ENCODE measurements at regions not wholly inside any gene's neighbourhood (a gene's known extent, or its start where the extent isn't known, plus 50 kb on each side); places are given as distances from the start of the nearest gene placed in this dataset.

- Histone ChIP-seq H3K4me3 (no peak overlapping the region), H3K9me3 (replicated peaks) (no peaks in the 10 kb centered on the region), H3K27me3 (replicated peaks) (no peaks in the 10 kb centered on the region), H3K36me3 (no peaks in the 10 kb centered on the region), H3K4me1 (replicated peaks) (peaks cover 51% of the 10 kb centered on the region), H3K27ac (no peak overlapping the region)
- DNase-seq (ENCODE audit: low read depth in 1 of 2, low spot score in 2 of 2): peak in 1 of 2 experiments; percentile 36
Measured at GRCh38 chr2:237194906-237195305, 109.2 kb downstream of the COPS8 start.

GRCh38 chr2:237195396-237196120, 109.9 kb downstream of the COPS8 start:
- Histone ChIP-seq H3K4me3 (no peak overlapping the region), H3K4me1 (replicated peaks) (peaks cover 57% of the 10 kb centered on the region), H3K36me3 (no peaks in the 10 kb centered on the region), H3K27me3 (replicated peaks) (no peaks in the 10 kb centered on the region), H3K27ac (no peak overlapping the region), H3K9me3 (replicated peaks) (no peaks in the 10 kb centered on the region)
- DNase-seq (ENCODE audit: low read depth in 1 of 2, low spot score in 2 of 2): peak in 1 of 2 experiments; percentile 25

GRCh38 chr2:237196409-237196808, 110.7 kb downstream of the COPS8 start:
- no peak overlapping the region for H3K4me3 ChIP-seq
- no peaks in the 10 kb centered on the region for H3K27me3 ChIP-seq (replicated peaks)
- H3K27ac ChIP-seq: peak overlapping the region; percentile 85
- peak in 1 of 2 experiments; percentile 5 for DNase-seq (ENCODE audit: low read depth in 1 of 2, low spot score in 2 of 2)
- H3K4me1 ChIP-seq (replicated peaks): peaks cover 66% of the 10 kb centered on the region
- H3K36me3 ChIP-seq: no peaks in the 10 kb centered on the region
- no peaks in the 10 kb centered on the region for H3K9me3 ChIP-seq (replicated peaks)

GRCh38 chr2:237196866-237197618, 111.4 kb downstream of the COPS8 start:
- DNase-seq (ENCODE audit: low read depth in 1 of 2, low spot score in 2 of 2): peak; percentile 80 to 81
- no peaks in the 10 kb centered on the region for H3K9me3 ChIP-seq (replicated peaks)
- peak overlapping the region; percentile 85 for H3K27ac ChIP-seq
- H3K4me1 ChIP-seq (replicated peaks): peaks cover 72% of the 10 kb centered on the region
- H3K27me3 ChIP-seq (replicated peaks): no peaks in the 10 kb centered on the region
- H3K36me3 ChIP-seq: no peaks in the 10 kb centered on the region
- no peak overlapping the region for H3K4me3 ChIP-seq

GRCh38 chr2:237198164-237198855, 112.6 kb downstream of the COPS8 start:
- H3K9me3 ChIP-seq (replicated peaks): no peaks in the 10 kb centered on the region
- H3K4me1 ChIP-seq (replicated peaks): peaks cover 85% of the 10 kb centered on the region
- no peak overlapping the region for H3K4me3 ChIP-seq
- no peaks in the 10 kb centered on the region for H3K27me3 ChIP-seq (replicated peaks)
- peak overlapping the region; percentile 85 for H3K27ac ChIP-seq
- no peaks in the 10 kb centered on the region for H3K36me3 ChIP-seq
- peak; percentile 42 to 91 for DNase-seq (ENCODE audit: low read depth in 1 of 2, low spot score in 2 of 2)

- no peaks in the 10 kb centered on the region for H3K36me3 ChIP-seq
- H3K27me3 ChIP-seq (replicated peaks): no peaks in the 10 kb centered on the region
- peak in 1 of 2 experiments; percentile 6 for DNase-seq (ENCODE audit: low read depth in 1 of 2, low spot score in 2 of 2)
- no peak overlapping the region for H3K4me3 ChIP-seq
- peaks cover 89% of the 10 kb centered on the region for H3K4me1 ChIP-seq (replicated peaks)
- no peaks in the 10 kb centered on the region for H3K9me3 ChIP-seq (replicated peaks)
- H3K27ac ChIP-seq: peak overlapping the region; percentile 85
Measured at GRCh38 chr2:237199082-237199481, 113.4 kb downstream of the COPS8 start.

GRCh38 chr2:237199577-237199976, 113.9 kb downstream of the COPS8 start:
- Histone ChIP-seq H3K27me3 (replicated peaks) (no peaks in the 10 kb centered on the region), H3K36me3 (no peaks in the 10 kb centered on the region), H3K9me3 (replicated peaks) (no peaks in the 10 kb centered on the region), H3K4me3 (no peak overlapping the region), H3K4me1 (replicated peaks) (peaks cover 89% of the 10 kb centered on the region), H3K27ac (peak overlapping the region; percentile 85)
- peak in 1 of 2 experiments; percentile 38 for DNase-seq (ENCODE audit: low read depth in 1 of 2, low spot score in 2 of 2)

GRCh38 chr2:237200462-237200861, 114.8 kb downstream of the COPS8 start:
- H3K27ac ChIP-seq: peak overlapping the region; percentile 85; the same call in 1 of the 2 replicates
- H3K9me3 ChIP-seq (replicated peaks): no peaks in the 10 kb centered on the region
- H3K27me3 ChIP-seq (replicated peaks): no peaks in the 10 kb centered on the region
- no peak overlapping the region for H3K4me3 ChIP-seq
- peak in 1 of 2 experiments; percentile 28 for DNase-seq (ENCODE audit: low read depth in 1 of 2, low spot score in 2 of 2)
- no peaks in the 10 kb centered on the region for H3K36me3 ChIP-seq
- H3K4me1 ChIP-seq (replicated peaks): peaks cover 83% of the 10 kb centered on the region

GRCh38 chr2:237201461-237202287, 116.0 kb downstream of the COPS8 start:
- no peaks in the 10 kb centered on the region for H3K36me3 ChIP-seq
- H3K27ac ChIP-seq: peak overlapping the region; percentile 85
- H3K4me1 ChIP-seq (replicated peaks): peaks cover 71% of the 10 kb centered on the region
- H3K4me3 ChIP-seq: no peak overlapping the region
- H3K27me3 ChIP-seq (replicated peaks): no peaks in the 10 kb centered on the region
- H3K9me3 ChIP-seq (replicated peaks): no peaks in the 10 kb centered on the region
- DNase-seq (ENCODE audit: low read depth in 1 of 2, low spot score in 2 of 2): peak; percentile 98

- H3K4me1 ChIP-seq (replicated peaks): peaks cover 63% of the 10 kb centered on the region
- peak in 1 of 2 experiments; percentile 46 for DNase-seq (ENCODE audit: low read depth in 1 of 2, low spot score in 2 of 2)
- H3K4me3 ChIP-seq: no peak overlapping the region
- H3K27ac ChIP-seq: peak overlapping the region; percentile 85
- no peaks in the 10 kb centered on the region for H3K27me3 ChIP-seq (replicated peaks)
- no peaks in the 10 kb centered on the region for H3K36me3 ChIP-seq
- no peaks in the 10 kb centered on the region for H3K9me3 ChIP-seq (replicated peaks)
Measured at GRCh38 chr2:237202288-237203030, 116.8 kb downstream of the COPS8 start.

GRCh38 chr2:237205043-237205541, 119.4 kb downstream of the COPS8 start:
- peaks cover 57% of the 10 kb centered on the region for H3K4me1 ChIP-seq (replicated peaks)

GRCh38 chr2:237205561-237205971, 119.9 kb downstream of the COPS8 start:
- no peak overlapping the region for H3K27ac ChIP-seq
- no peaks in the 10 kb centered on the region for H3K36me3 ChIP-seq
- no peaks in the 10 kb centered on the region for H3K9me3 ChIP-seq (replicated peaks)
- DNase-seq (ENCODE audit: low read depth in 1 of 2, low spot score in 2 of 2): peak in 1 of 2 experiments; percentile 2
- H3K4me1 ChIP-seq (replicated peaks): peaks cover 52% of the 10 kb centered on the region
- no peaks in the 10 kb centered on the region for H3K27me3 ChIP-seq (replicated peaks)
- no peak overlapping the region for H3K4me3 ChIP-seq

More at GRCh38 chr2:237205043-237205541, 119.4 kb downstream of the COPS8 start:
- Histone ChIP-seq H3K9me3 (replicated peaks) (no peaks in the 10 kb centered on the region), H3K27ac (no peak overlapping the region), H3K4me3 (no peak overlapping the region), H3K36me3 (no peaks in the 10 kb centered on the region), H3K27me3 (replicated peaks) (no peaks in the 10 kb centered on the region)
- peak in 1 of 2 experiments; percentile 22 for DNase-seq (ENCODE audit: low read depth in 1 of 2, low spot score in 2 of 2)

Measured in SJSA1 (cell line).